NCI-H460 (cell line): ENCODE measurements at regions not wholly inside any gene's neighbourhood (a gene's known extent, or its start where the extent isn't known, plus 50 kb on each side); places are given as distances from the start of the nearest gene placed in this dataset.
"Not testable (repeated sequence)": the region's sequence is repeated elsewhere in the genome, so short reads cannot be mapped to it uniquely, and the experiment has no call there.

Source experiments
- DNase-seq: peaks from one replicate; pipeline ENCODE4 v3.0.0-alpha.2; 2016; ENCODE audit warnings: low read depth; ENCODE audit errors: extremely low read depth

GRCh38 chr3:152620395-152620794 is 214.5 kb upstream of the P2RY1 start:
- no peak for DNase-seq

DNA sequence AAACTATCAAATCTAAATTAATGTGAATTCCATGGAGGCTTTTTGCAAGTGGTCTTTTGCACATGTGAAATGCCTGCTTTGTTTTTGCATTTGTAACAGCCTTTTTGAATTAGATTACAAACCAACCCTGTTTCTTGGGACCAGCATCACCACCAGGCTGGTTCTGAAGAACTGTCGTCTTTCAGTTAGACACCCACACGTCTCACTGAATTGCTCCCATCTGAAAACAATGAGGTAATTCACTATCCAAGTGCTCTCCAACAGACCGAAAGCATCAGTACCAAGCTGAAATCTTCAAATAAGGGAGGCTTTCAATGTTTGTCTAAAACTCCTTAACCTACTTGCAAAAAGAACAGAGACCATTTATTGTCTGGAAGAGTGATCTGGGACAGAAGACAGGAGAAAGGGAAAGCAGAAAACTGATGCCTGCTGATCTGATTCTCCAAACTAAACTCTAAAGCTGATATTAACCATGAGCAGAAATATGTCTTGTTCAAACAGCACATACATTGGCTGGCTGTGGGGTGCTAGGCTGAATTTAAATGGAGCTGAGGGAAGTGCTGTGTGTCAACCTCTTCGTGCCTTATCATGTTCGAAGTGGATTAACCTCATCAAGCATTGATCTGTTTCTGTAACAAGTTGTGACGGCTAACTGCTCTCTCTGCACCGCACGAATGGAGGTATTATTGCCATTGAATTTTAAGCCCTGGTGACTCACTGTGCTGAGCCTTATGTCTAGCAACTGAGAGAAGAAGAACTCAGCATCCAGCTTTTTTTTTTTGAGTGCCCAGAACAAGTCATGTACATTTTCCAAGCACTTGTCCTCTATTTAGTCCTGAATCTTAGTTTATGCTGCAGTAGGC is 213.7 kb upstream of the P2RY1 start:
- no peak for DNase-seq

- no peak for DNase-seq
Observed at GRCh38 chr3:152621967-152622810, 212.7 kb upstream of the P2RY1 start.

DNA sequence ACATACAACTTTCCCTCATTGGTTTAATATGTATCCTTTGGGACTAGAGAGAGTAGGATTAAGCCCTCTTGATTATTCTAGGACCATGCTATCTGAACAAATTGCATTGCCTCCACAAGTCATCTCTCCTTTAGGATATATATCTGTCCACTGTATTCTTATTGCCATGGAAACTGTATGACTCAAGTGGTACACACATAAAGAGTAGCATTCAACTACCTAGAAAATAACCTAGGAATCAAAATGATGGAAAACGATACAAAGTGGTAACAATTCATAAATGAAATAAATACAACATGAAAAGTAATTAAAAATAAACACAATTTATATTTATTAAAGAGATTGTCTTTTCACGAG is 212.1 kb upstream of the P2RY1 start:
- no peak for DNase-seq

DNA sequence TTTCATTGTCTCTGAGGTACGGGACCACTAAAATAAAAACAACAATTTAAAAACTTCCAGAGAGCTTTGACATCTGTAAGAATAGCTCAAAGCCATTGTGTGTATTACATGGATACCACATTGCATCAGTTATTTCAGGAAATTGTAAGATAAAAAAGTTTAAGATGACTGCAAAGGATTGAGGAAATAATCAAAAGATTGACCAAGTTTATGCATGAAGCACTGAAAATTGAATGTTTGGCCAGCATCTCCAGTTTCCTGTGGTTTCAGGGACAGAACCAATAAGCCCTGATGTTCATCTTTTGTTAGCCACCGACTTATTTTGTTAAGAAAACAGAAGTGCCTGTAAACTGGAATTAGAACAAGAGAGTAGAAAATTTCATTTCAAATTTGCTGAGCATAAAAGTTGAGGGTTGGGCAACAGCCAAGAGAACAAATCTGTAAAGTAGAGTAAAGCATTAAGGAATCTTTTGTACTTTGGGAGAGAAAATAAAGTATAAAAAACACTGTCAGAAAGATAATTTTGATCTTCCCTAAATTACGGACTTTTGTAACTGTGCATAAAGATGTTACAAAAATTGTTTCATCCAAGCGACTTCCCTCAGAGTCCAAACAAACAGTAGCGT is 211.5 kb upstream of the P2RY1 start:
- DNase-seq = no peak

DNA sequence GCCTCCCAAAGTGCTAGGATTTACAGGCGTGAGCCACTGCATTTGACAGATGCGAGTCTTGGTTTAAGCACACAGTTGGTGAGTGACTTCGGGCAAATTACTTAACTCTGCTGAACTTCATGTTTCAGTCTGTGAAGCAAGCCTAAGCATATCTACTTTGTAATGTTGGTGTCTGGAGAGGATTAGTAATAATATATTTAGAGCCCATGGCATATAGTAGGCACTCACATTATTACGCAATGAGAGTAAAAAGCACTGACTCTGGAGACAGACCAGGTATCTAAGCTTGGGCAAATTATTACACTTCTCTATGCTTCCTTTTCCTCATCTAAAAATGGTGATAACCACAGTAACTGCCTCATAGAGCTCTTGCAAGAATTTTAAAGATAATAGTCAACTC is 208.7 kb upstream of the P2RY1 start:
- no peak for DNase-seq

GRCh38 chr3:152628496-152628895 is 206.4 kb upstream of the P2RY1 start:
- DNase-seq = no peak

GRCh38 chr3:152629363-152630122 is 205.4 kb upstream of the P2RY1 start:
- DNase-seq = no peak

GRCh38 chr3:152635389-152635788 is 199.5 kb upstream of the P2RY1 start:
- DNase-seq = no peak

DNA sequence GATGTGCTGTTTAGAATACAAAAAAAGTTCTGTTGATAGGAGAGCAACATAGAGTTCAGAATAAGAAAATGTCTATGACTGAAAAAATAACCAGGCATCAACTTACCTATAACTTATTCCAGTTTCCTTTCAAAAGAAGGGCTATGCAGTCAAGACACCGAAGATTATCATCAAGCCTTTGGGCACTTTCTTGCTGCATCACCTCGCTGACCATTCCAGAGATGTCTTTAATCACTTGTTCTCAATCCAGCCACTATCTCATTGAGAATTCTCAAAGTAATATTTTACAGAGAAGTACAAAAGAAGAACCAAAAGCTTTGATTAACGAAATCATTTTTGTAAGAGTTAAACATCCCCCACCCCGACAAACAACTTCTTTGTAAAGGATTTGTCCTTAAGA is 198.3 kb upstream of the P2RY1 start:
- DNase-seq = no peak

DNA sequence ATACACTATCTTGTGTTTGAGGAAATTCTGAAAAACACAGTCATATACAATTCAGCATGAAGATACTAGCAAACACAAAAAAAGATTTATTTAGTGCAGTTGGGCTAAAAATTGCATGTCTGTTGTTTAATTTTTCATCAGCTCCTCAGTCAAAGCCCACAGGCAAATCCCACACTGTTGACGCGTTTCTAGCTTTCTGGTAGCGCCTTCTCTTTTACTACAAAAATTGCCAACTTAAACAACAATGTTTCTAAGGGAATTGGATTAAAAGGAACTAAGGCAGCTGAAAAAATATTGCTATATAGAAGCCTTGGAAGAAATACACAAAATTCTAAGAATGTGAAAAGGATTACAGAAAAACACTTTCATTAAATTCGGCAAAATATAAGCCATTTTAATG is 196.7 kb upstream of the P2RY1 start:
- DNase-seq = no peak

DNA sequence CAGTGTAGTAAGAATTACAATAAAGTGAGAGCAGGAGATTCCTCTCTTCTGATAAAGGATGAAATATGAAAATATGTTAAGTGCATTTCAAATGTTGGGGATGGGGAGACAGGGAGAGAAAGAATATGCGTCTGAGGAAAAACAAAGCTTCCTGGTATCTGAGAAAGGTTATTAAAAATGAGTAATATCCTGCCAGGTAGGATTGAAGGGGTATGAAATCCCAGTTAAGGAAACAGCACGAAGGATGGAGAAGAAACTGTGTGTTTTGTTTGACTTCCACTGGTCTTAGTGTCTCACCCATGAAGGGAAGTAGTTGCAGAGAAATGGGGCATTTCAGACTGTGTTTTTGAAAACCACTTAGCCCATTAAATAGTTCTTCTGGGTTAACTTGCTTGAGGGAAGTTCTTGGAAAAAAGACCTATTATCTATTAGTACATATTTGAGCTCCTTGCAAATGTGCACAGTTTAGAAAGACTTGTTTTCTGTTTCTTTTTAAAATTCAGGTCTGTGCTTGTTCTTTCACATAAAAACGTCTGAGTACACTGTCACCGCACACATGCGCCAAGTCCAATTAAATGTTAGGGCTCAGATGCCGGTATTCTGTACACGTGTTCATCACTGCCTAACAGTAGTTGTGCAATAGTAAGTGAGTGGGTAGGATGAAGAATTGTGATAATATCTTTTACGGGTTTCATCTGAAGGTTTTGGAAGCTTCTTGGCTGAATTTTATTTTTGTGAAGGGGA is 196.1 kb upstream of the P2RY1 start:
- DNase-seq = no peak

DNA sequence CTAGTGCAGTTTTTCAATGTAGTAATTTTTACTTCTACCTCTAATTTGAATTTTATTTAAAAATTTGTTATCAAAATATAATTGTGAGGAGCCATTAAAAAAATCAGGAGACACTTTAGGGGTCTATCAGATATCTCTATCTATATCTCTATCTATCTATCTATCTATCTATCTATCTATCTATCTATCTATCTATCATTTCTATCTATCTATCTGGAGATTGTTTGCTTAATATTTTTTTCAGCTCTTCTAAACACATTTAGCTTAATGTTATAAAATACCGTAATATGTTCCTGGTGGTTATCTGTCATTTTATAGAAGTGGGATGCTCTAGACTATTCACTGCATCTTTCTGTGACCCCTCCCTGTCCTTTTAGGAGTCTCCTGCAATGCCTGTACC is 193.7 kb upstream of the P2RY1 start:
- DNase-seq = no peak

DNA sequence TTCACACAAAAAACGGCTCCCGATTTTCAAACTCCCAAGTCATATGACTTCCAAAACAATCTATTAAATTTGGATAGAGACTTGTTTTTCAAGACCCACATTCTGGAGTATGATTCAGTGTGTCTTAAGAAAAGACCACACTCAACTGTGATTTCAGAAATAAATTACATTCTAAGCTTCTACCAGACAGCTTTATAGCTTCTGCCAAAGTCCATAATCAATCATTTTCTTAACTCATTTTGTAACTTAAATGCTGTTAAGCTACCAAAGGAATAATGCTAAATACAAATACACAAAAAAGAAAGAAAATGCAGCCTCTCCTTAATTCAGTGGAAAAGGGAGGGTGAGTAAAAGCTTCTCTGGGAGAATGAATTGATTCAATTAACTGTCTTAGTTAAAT is 192.3 kb upstream of the P2RY1 start:
- no peak for DNase-seq

GRCh38 chr3:152644478-152644877 is 190.5 kb upstream of the P2RY1 start:
- no peak for DNase-seq

DNA sequence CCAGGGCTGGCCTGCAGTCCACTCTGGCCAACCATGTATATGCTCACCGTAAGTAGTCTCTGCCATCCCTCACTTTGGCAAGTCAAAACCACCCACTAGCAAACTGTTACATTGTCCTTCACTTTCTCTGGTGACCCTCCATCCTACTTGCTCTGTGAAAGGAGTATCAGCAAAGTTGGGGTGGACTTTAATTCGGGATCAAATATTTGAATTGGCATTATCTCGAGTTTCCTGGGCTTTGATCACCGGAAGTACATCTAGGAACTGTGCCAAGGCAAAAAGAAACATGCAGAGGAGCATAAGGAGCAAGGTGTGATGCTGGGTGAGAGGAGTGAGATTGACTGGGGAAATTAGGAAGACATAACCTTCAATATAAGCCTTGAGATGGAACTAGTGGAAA is 188.9 kb upstream of the P2RY1 start:
- DNase-seq = no peak

- DNase-seq = no peak
Observed at GRCh38 chr3:152650177-152650576, 184.8 kb upstream of the P2RY1 start.

GRCh38 chr3:152650923-152651322 is 184.0 kb upstream of the P2RY1 start:
- DNase-seq = not testable (repeated sequence)

DNA sequence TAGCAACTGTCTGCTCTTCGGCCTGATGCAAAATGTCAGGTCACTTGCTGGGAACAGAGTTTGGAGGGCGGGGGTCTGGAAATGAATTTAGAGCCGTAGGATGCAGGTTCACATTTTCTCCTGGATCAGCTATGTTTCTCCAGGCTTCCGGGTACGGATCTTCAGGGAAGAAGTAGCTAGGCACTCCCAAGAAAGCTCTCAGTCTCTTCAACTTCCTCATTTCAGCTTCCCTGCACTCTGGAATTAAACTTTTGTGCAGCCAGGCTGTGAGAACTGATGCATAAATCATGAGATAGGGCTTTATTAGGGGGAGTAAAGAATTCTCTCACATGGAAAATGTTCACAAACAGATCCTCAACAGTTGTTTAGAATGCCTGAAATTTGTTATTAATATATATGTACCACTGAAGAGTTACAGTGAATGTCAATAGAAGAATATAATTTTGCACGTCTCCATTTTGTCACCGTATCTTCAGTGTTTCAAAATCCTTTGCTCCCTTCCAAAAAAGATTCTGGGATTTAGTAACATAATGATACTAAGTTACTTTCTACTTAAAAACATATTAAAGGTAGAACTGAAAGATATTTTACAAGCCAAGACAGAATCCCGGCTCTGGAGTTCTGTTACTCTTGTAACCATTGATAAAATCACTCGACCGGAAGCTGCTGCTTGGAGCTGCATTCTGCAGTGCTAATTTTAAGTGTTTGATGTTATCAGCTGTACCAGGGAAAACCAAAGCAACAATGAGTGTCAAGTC is 178.5 kb upstream of the P2RY1 start:
- DNase-seq = no peak
